Stimulated activated CD4-positive, alpha-beta T cell treated with anti-CD3 and anti-CD28 coated beads, Interleukin-15, amount 100 ng/mL, for 48 hours (primary cell): ENCODE measurements at regions not wholly inside any gene's neighbourhood (a gene's known extent, or its start where the extent isn't known, plus 50 kb on each side); places are given as distances from the start of the nearest gene placed in this dataset.

Experiments
- DNase-seq, 2 donors: peaks; one replicate each; pipeline ENCODE4 v3.0.0-alpha.2; 2020; ENCODE audit warnings: low read depth in 2 of 2

- DNase-seq, result no peak
Measured at GRCh38 chr2:198347349-198347748, 543.0 kb downstream of the PLCL1 start.

- DNase-seq, result no peak
Measured at GRCh38 chr2:198343471-198343870, 539.1 kb downstream of the PLCL1 start.

- DNase-seq, result no peak
Measured at GRCh38 chr2:198340846-198341245, 536.5 kb downstream of the PLCL1 start.

DNA sequence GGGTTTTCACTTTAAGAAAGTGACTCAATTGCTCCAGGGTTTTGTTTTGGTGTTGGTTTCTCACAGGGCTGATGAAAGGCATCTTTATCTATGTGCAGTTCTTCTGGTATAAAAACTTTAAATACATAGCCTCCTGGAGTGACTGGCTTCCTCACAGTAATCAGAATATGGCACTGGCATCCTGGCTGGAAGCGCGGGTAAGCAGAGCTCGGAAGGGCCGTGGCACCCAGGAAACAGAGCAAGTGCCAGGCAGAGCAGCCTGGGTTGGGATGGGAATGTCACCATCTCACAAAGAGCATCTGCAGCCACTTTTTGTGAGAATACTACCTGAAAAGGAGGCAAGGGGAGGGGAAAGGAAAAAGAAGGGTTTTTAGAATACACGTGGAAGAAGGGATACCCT lies 534.7 kb downstream of the PLCL1 start:
- no peak for DNase-seq

- DNase-seq, result no peak
Measured at GRCh38 chr2:198337368-198337767, 533.0 kb downstream of the PLCL1 start.

- no peak for DNase-seq
Measured at GRCh38 chr2:198328454-198328853, 524.1 kb downstream of the PLCL1 start.

GRCh38 chr2:198327526-198327925 lies 523.1 kb downstream of the PLCL1 start:
- no peak for DNase-seq

- DNase-seq, result no peak
Measured at GRCh38 chr2:198326431-198326830, 522.0 kb downstream of the PLCL1 start.

DNA sequence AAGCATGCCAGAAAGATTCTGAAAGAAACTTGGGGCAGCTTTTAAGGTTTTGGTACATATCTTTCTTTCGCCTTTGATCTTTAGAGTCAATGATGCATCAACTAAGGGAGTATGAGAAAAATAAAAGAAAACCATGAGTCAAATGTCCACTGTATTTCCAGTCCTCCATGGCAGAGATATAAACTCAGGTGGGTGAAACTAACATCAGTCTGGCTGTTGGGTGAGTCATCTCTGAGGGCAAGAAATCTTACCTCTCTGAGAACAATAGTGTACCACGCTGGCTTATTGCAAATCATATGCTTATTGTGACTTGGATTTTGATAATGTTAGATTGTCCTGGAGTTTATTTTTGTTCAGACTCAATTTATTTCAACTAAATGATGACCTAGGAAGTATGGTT lies 521.0 kb downstream of the PLCL1 start:
- DNase-seq, result no peak

DNA sequence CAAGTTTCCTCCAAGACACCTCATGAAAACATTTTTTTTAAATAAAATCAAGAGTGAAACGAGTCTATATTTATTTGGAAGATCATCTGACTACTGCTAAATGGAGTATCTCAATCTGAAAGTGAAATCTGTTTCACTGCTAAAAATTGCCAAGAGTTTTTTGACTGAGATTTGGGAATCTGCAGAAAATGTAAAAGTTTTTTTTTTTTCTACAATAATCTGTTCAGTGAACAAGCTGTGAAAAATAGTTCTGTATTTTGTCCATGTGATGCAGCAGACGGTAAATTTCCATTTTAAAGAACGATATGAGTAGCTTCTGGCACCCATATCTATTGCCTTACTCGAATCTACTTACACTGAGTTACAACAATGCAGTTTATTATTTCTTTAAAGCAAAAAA lies 519.7 kb downstream of the PLCL1 start:
- no peak for DNase-seq

DNA sequence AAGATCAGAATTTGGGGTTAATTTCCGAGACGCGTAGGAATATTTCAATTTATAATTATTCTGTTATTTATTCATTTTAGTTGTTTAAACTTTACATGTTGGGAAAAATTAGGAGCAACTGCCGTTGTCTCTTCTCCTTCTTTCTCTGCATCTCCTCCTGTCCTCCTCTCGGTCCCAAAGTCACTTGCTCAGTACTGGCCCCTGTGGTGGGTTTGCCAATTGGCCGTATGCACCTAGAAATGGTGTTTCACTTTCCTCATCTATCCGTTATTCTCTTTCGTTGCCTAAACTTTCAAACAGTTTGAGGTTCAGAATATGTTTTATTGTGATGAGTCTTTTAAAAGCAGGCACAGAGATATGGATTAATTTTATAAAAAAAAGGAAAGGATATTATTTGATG lies 517.9 kb downstream of the PLCL1 start:
- DNase-seq, result no peak

DNA sequence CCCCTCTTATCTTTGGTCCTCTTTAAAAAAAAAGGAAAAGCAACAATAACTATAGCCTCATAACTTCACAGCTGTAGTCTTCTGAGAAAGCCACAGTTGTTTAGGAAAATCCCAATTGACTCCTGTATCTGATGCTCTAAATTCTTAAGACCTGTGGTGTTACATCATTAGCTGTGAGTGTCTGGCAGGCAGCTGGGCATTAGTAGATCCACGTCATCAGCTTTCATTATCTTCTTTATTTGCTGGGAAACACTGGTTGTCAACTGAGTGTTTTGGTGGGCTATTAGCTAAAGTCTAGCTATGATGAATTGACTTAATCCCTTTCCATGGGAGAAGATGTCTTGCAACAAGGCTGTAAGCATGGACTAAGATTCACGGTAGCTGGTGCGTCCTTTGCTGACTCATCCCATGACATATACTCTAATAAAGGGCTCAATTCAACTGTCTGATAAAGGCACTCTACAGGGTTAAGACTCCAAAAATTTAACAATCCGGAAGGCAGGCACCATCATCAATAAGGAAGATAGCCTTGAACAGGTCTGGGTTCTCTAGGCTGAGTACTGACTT lies 517.2 kb downstream of the PLCL1 start:
- no peak for DNase-seq

- no peak for DNase-seq
Measured at GRCh38 chr2:198316852-198317396, 512.5 kb downstream of the PLCL1 start.

GRCh38 chr2:198315791-198316630 lies 511.6 kb downstream of the PLCL1 start:
- DNase-seq, result no peak

GRCh38 chr2:198314559-198315153 lies 510.3 kb downstream of the PLCL1 start:
- no peak for DNase-seq

DNA sequence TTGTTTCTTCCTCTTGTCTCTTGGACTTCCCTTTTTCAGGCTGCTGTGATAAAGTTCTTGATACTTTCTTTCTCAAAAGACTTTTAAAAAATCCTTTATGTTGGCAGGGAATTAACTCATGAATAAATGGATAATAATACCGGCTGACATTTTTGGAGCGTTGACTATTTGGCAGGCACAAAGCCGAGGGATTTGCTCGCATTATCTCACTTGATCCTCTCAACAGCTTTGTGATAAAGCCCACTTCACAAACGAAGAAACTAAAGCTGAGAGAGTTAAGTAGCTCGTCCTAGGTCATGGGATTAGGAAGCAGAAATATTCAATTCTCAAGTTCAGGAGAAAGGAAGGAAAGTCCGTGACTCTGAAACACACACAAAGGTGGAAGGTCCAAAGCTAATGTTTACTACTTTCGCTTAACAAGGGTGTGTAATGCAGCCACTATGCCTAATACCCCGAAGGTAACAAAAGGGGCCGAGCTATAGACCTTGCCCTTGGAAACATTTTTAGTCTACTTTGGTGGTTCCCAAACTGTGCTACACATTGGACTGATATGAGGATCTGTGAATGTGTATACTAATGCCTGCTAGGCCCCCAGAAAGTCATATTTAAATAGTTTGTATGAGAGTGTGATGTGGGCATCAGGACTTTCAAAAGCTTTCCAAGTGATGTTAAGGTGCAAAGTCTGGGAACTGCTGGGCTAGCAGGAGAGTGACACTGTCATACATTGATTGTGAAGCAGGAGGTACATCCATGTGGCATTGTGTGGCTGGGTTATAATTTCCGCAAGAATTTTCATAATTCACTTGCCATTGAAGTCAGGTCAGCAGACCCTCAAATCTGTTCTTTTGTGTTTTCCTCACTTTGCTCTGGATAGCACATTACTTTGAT lies 508.4 kb downstream of the PLCL1 start:
- DNase-seq, result no peak

DNA sequence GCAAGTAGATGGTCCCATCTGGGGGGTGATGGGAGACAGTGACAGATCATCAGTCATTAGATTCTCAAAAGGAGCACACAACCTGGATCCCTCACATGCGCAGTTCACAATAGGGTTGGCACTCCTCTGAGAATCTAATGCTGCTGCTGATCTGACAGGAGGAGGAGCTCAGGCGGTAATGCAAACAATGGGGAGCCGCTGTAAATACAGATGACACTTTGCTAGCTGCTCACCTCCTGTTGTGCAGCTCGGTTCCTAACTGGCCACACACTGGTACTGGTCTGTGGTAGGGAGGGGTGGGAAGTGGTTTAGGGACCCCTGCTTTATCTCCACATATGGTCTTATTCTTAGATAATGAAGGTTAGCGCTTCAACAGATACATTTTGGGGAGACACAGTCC lies 506.6 kb downstream of the PLCL1 start:
- no peak for DNase-seq

GRCh38 chr2:198309673-198310280 lies 505.4 kb downstream of the PLCL1 start:
- peak in 1 of 2 donors; percentile 50 for DNase-seq

- no peak for DNase-seq
Measured at GRCh38 chr2:198309081-198309480, 504.7 kb downstream of the PLCL1 start.

GRCh38 chr2:198308368-198308767 lies 504.0 kb downstream of the PLCL1 start:
- no peak for DNase-seq

DNA sequence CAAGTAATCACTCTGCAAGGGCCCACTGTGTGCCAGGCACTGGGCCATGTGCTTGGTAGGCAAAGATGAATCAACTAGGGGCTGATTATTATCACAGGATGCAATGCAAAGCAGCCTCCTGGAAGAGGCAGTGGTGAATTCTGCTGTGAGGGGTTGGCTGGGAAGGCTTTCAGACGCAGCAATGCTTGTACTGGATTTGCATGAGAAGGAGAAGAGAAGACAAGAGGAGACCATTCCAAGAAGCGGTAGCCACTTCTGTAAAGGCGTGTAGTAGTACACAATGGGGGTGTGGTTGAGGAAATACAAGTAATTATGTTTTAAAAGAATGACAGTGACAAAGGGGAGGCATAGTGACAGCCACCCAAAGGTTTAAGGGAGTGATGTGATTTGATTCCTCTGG lies 502.7 kb downstream of the PLCL1 start:
- no peak for DNase-seq
